Brain microvascular endothelial cell (primary cell): ENCODE measurements at regions not wholly inside any gene's neighbourhood (a gene's known extent, or its start where the extent isn't known, plus 50 kb on each side); places are given as distances from the start of the nearest gene placed in this dataset.

ENCODE experiments used
- DNase-seq: peaks from one replicate; pipeline ENCODE4 v3.0.0-alpha.2; 2020
- H3K27ac ChIP-seq: fragments of 250-450 bp; sonication (Bioruptor Pico); 2 replicates; pipeline ENCODE4 v1.5.1; 2020; ENCODE audit warnings: mild to moderate bottlenecking, moderate library complexity
- H3K27me3 ChIP-seq: fragments of 250-450 bp; sonication (Bioruptor Pico); replicated peaks from 2 replicates; pipeline ENCODE4 v1.5.1; 2020; ENCODE audit warnings: mild to moderate bottlenecking
- H3K36me3 ChIP-seq: fragments of 250-450 bp; sonication (Bioruptor Pico); replicated peaks from 2 replicates; pipeline ENCODE4 v1.5.1; 2020; ENCODE audit warnings: mild to moderate bottlenecking
- H3K4me3 ChIP-seq: 2 replicates; pipeline ENCODE4 v1.5.1; 2011; ENCODE audit warnings: low read depth, mild to moderate bottlenecking, control low read depth, low read length, moderate library complexity
- CTCF ChIP-seq: IDR thresholded peaks from 2 replicates; pipeline ENCODE4 v1.5.1; 2011; ENCODE audit warnings: low read depth, mild to moderate bottlenecking, moderate library complexity, low read length, control low read depth, inconsistent platforms; ENCODE audit errors: missing control alignments
- in situ Hi-C: cut with HindIII; loops from 2 replicates; pipeline ENCODE4 v1.10.0; 2017; ENCODE audit warnings: low sequenced_read_pairs, low pct_ligation_motif_present

- in situ Hi-C loops: no loop called here
- Histone ChIP-seq H3K36me3 (no peaks in the 10 kb centered on the region), H3K27me3 (no peaks in the 10 kb centered on the region), H3K27ac (no peak overlapping the region), H3K4me3 (no peak overlapping the region)
- DNase-seq: no peak
- TF ChIP-seq CTCF: no peak
Measured at GRCh38 chr13:22316494-22317025, 645.7 kb downstream of the FGF9 start.

GRCh38 chr13:22320991-22321390 is 650.1 kb downstream of the FGF9 start:
- in situ Hi-C loops: no loop called here
- DNase-seq: no peak

GRCh38 chr13:22325761-22326160 is 654.9 kb downstream of the FGF9 start:
- DNase-seq: no peak
- no peak overlapping the region for H3K27ac ChIP-seq
- in situ Hi-C loops: no loop called here
- TF ChIP-seq CTCF: no peak
- H3K36me3 ChIP-seq: no peaks in the 10 kb centered on the region
- no peak overlapping the region for H3K4me3 ChIP-seq
- no peaks in the 10 kb centered on the region for H3K27me3 ChIP-seq

More at GRCh38 chr13:22320991-22321390, 650.1 kb downstream of the FGF9 start:
- Histone ChIP-seq H3K36me3 (no peaks in the 10 kb centered on the region), H3K27ac (no peak overlapping the region), H3K4me3 (no peak overlapping the region), H3K27me3 (no peaks in the 10 kb centered on the region)
- no peak for TF ChIP-seq CTCF

- TF ChIP-seq CTCF: no peak
- in situ Hi-C loops: no loop called here
- DNase-seq: no peak
- no peaks in the 10 kb centered on the region for H3K27me3 ChIP-seq
- H3K4me3 ChIP-seq: no peak overlapping the region
- no peaks in the 10 kb centered on the region for H3K36me3 ChIP-seq
- H3K27ac ChIP-seq: no peak overlapping the region
Measured at GRCh38 chr13:22332416-22332815, 661.5 kb downstream of the FGF9 start.

GRCh38 chr13:22336460-22336859 is 665.6 kb downstream of the FGF9 start:
- in situ Hi-C loops: no loop called here
- no peak for DNase-seq
- Histone ChIP-seq H3K27me3 (no peaks in the 10 kb centered on the region), H3K4me3 (no peak overlapping the region), H3K36me3 (no peaks in the 10 kb centered on the region), H3K27ac (no peak overlapping the region)
- no peak for TF ChIP-seq CTCF

- DNase-seq: no peak
- H3K4me3 ChIP-seq: no peak overlapping the region
- TF ChIP-seq CTCF: no peak
- H3K36me3 ChIP-seq: no peaks in the 10 kb centered on the region
- H3K27ac ChIP-seq: no peak overlapping the region
- in situ Hi-C loops: no loop called here
- H3K27me3 ChIP-seq: no peaks in the 10 kb centered on the region
Measured at GRCh38 chr13:22357132-22357531, 686.3 kb downstream of the FGF9 start.
